Neural progenitor cell (in vitro differentiated cells): ENCODE measurements at regions not wholly inside any gene's neighbourhood (a gene's known extent, or its start where the extent isn't known, plus 50 kb on each side); places are given as distances from the start of the nearest gene placed in this dataset.

Experiments
- DNase-seq: peaks from one replicate; pipeline ENCODE4 v3.0.0-alpha.2; 2016; ENCODE audit warnings: low spot score
- H2AFZ ChIP-seq: fragments of 200-600 bp; sonication (generic); replicated peaks from 2 replicates; pipeline ENCODE4 v1.6.1; 2016; ENCODE audit warnings: antibody characterized with exemption
- H3F3A ChIP-seq: fragments of 200-600 bp; sonication (generic); 2 replicates; pipeline ENCODE4 v1.6.1; 2016; ENCODE audit warnings: antibody characterized with exemption, low read depth
- H3K27ac ChIP-seq: fragments of 200-600 bp; sonication (generic); 2 replicates; pipeline ENCODE4 v1.5.1; 2016; ENCODE audit warnings: mild to moderate bottlenecking
- H3K27me3 ChIP-seq: fragments of 200-600 bp; sonication (generic); 2 replicates; pipeline ENCODE4 v1.6.1; 2016; ENCODE audit warnings: mild to moderate bottlenecking, moderate library complexity
- H3K36me3 ChIP-seq: fragments of 200-600 bp; sonication (generic); 2 replicates; pipeline ENCODE4 v1.5.1; 2016
- H3K4me1 ChIP-seq: fragments of 200-600 bp; sonication (generic); 2 replicates; pipeline ENCODE4 v1.6.1; 2016; ENCODE audit warnings: mixed run types
- H3K4me2 ChIP-seq: fragments of 200-600 bp; sonication (generic); 2 replicates; pipeline ENCODE4 v1.6.1; 2016
- H3K4me3 ChIP-seq: fragments of 200-600 bp; sonication (generic); 2 replicates; pipeline ENCODE4 v1.5.1; 2016
- H3K79me2 ChIP-seq: fragments of 200-600 bp; sonication (generic); 2 replicates; pipeline ENCODE4 v1.6.1; 2016; ENCODE audit warnings: low read depth
- H3K9ac ChIP-seq: fragments of 200-600 bp; sonication (generic); 2 replicates; pipeline ENCODE4 v1.6.1; 2016
- H3K9me3 ChIP-seq: fragments of 200-600 bp; sonication (generic); 2 replicates; pipeline ENCODE4 v1.5.1; 2016; ENCODE audit warnings: low read depth
- H4K20me1 ChIP-seq: fragments of 200-600 bp; sonication (generic); 2 replicates; pipeline ENCODE4 v1.6.1; 2016; ENCODE audit warnings: low read depth
- H3K27ac Mint-ChIP-seq: 3 replicates; pipeline ENCODE4 v1.8.0; 2021; ENCODE audit warnings: mixed read lengths
- H3K27me3 Mint-ChIP-seq: 2 replicates; pipeline ENCODE4 v1.8.0; 2022; ENCODE audit warnings: low read depth, mild to moderate bottlenecking, inconsistent platforms, moderate library complexity, mixed read lengths; ENCODE audit not compliant: insufficient read depth
- H3K36me3 Mint-ChIP-seq: 3 replicates; pipeline ENCODE4 v1.8.0; 2021; ENCODE audit warnings: mixed read lengths
- H3K4me1 Mint-ChIP-seq: 3 replicates; pipeline ENCODE4 v1.8.0; 2021; ENCODE audit warnings: mixed read lengths
- H3K4me3 Mint-ChIP-seq: 3 replicates; pipeline ENCODE4 v1.8.0; 2021; ENCODE audit warnings: mild to moderate bottlenecking, moderate library complexity, mixed read lengths
- H3K9me3 Mint-ChIP-seq: 3 replicates; pipeline ENCODE4 v1.8.0; 2020; ENCODE audit warnings: mixed read lengths
- EZH2 ChIP-seq: fragments of 200-600 bp; sonication (generic); IDR thresholded peaks from 2 replicates; pipeline ENCODE4 v1.6.1; 2017; ENCODE audit warnings: antibody characterized with exemption, mild to moderate bottlenecking, moderate library complexity
- EZH2phosphoT487 ChIP-seq: fragments of 200-600 bp; sonication (generic); IDR thresholded peaks from 2 replicates; pipeline ENCODE4 v1.6.1; 2017; ENCODE audit warnings: antibody characterized with exemption
- TF ChIP-seq, protein P1 (sequence below): fragments of 200-600 bp; sonication (generic); IDR thresholded peaks from 2 replicates; pipeline ENCODE4 v1.5.1; 2017; ENCODE audit warnings: antibody characterized with exemption, mild to moderate bottlenecking

DNA sequence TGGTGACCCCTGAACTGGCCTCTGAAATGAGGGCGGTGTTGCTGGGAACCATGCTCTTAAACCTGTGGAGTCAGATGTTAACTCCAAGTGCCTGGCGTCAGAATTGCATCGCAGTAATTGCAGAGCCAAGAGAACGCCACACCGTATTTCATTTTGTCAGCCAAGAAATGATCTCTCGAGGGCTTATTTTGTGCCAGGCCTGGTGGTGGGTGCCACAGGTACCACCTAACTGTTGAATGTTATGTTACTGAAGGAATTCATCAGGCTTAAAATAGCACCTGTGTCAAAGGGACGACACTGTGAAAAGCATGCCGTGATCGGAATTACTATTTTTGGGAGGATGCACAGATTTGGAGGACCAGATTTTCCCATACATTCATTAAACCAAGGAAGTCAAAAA is 51.9 kb upstream of the BAIAP2L1 start:
- Histone ChIP-seq H3K9ac (no peak overlapping the region), H3K9me3 (no peaks in the 10 kb centered on the region), H3K27ac (no peak overlapping the region), H2AFZ (no peak overlapping the region), H3K36me3 (no peaks in the 10 kb centered on the region), H3K4me1 (no peaks in the 10 kb centered on the region), H3K4me3 (no peak overlapping the region), H3K79me2 (no peaks in the 10 kb centered on the region), H3F3A (no peaks in the 10 kb centered on the region), H4K20me1 (no peaks in the 10 kb centered on the region), H3K27me3 (no peaks in the 10 kb centered on the region), H3K4me2 (no peak overlapping the region)
- TF ChIP-seq EZH2, result no peak
- TF ChIP-seq EZH2phosphoT487, result no peak
- TF ChIP-seq, protein P1, sequence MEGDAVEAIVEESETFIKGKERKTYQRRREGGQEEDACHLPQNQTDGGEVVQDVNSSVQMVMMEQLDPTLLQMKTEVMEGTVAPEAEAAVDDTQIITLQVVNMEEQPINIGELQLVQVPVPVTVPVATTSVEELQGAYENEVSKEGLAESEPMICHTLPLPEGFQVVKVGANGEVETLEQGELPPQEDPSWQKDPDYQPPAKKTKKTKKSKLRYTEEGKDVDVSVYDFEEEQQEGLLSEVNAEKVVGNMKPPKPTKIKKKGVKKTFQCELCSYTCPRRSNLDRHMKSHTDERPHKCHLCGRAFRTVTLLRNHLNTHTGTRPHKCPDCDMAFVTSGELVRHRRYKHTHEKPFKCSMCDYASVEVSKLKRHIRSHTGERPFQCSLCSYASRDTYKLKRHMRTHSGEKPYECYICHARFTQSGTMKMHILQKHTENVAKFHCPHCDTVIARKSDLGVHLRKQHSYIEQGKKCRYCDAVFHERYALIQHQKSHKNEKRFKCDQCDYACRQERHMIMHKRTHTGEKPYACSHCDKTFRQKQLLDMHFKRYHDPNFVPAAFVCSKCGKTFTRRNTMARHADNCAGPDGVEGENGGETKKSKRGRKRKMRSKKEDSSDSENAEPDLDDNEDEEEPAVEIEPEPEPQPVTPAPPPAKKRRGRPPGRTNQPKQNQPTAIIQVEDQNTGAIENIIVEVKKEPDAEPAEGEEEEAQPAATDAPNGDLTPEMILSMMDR, result no peak
- H3K4me1 Mint-ChIP-seq, result no peaks in the 10 kb centered on the region
- H3K27ac Mint-ChIP-seq, result no peak overlapping the region
- peaks cover 11% of the 10 kb centered on the region for H3K27me3 Mint-ChIP-seq
- no peak overlapping the region for H3K4me3 Mint-ChIP-seq
- H3K9me3 Mint-ChIP-seq, result peaks cover 17% of the 10 kb centered on the region
- DNase-seq, result no peak
- H3K36me3 Mint-ChIP-seq, result no peaks in the 10 kb centered on the region
